ENCODE measurements at regions not wholly inside any gene's neighbourhood (a gene's known extent, or its start where the extent isn't known, plus 50 kb on each side); places are given as distances from the start of the nearest gene placed in this dataset.

GRCh38 chr2:158732573-158733429 is 62.3 kb upstream of the DAPL1 start:
- DNase-seq: no peak

DNA sequence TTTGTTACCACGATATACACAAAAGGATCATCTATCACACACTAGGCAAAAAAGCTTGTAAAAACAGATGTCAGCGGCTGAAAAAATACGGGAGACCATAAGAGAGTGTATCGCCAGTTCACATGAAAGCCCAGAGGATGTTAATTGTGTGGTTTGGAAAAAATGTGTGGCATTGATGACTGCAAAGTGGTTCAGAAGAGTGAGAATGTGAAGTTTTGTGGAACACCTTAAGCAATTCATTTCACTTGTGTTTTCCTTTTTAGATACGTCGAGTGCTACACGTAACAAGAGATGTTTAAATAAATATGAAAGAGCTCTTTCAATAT is 61.7 kb upstream of the DAPL1 start:
- DNase-seq: no peak

GRCh38 chr2:158734442-158734841 is 60.7 kb upstream of the DAPL1 start:
- no peak for DNase-seq

DNA sequence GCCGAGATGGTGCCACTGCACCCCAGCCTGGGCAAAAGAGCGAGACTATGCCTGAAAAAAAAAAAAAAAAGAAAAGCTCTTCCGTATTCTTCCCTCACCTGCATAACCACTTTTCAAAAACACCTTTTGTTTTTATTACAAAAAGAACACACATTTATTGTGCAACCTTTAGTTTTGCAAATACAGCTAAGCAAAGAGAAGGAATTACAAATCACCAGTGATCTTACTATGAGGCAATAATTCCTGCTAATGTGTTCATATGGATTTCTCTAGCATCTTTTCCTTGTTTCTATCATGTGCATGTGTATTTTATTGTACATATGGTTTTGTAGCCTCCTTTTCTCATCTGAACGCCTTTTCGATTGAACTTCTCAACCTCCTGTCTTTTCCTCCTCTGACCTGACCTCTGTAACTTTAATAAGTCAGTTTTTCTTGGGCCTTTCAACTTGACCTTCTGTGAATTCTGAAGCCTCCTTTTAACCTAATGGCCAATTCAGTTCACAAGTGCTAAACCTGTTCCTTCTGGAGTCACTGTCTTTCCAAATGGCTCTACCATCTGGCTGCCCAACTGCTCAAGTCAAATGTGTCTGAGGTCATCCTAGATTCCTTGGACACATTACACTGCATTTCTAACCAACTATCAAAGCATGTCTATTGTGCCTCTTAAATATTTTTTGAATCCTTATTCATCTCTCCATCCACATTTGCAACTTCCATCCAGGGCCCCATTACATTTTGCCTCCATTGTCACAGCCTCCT is 59.1 kb upstream of the DAPL1 start:
- DNase-seq: no peak

DNA sequence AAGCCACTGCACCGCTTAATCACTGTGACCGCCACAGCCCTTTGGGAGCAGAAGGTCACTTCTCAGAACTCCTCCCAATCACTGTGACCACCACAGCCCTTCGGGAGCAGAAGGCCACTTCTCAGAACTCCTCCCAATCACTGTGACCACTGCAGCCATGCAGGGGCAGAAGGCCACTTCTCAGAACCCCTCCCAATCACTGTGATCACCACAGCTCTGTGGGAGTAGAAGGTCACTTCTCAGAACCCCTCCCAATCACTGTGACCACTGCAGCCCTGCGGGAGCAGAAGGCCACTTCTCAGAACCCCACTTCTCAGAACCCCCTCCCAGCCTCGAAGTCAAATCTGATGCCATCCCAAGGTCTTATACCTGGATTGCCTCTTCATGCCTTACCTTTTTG is 56.8 kb upstream of the DAPL1 start:
- DNase-seq: no peak

GRCh38 chr2:158740127-158740526 is 55.0 kb upstream of the DAPL1 start:
- no peak for DNase-seq

- DNase-seq: no peak
Observed at GRCh38 chr2:158740621-158741020, 54.5 kb upstream of the DAPL1 start.

GRCh38 chr2:158741625-158742024 is 53.5 kb upstream of the DAPL1 start:
- no peak for DNase-seq

GRCh38 chr2:158742536-158742935 is 52.6 kb upstream of the DAPL1 start:
- DNase-seq: no peak

DNA sequence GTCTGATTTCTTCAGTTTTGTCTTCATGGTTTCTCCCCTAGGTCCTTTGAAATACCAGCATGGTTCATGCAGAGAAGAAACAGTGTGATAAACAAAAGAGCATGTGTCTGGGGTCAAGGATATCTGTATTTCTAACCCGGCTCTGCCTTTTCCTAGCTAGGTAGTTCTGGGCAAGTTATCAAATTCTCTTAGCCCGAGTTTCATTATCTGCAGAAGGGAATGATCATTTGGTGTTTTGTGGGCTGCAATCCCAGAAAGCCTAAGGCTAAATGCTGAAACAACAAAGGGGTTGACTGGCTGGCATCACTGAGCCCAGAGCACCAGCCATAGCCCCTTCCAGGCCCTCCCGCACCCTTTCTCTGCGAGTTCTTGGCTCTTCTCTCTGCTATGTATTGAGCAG is 51.7 kb upstream of the DAPL1 start:
- DNase-seq: no peak

GRCh38 chr2:158743879-158744278 is 51.2 kb upstream of the DAPL1 start:
- DNase-seq: no peak

- DNase-seq: peak; percentile 40
Observed at GRCh38 chr2:158745067-158745865, 49.9 kb upstream of the DAPL1 start.

Measured in right kidney (tissue), 1 donor.